Keratinocyte (primary cell): ENCODE measurements at regions not wholly inside any gene's neighbourhood (a gene's known extent, or its start where the extent isn't known, plus 50 kb on each side); places are given as distances from the start of the nearest gene placed in this dataset.

ENCODE experiments used
- DNase-seq: peaks from one replicate; pipeline ENCODE4 v3.0.0-alpha.2; 2011; ENCODE audit warnings: low read depth, missing footprints, low spot score
- FAIRE-seq: peaks from 2 replicates; lab custom pipeline; 2011; peaks lifted over from hg19 to GRCh38; lab: Jason Lieb, UNC
- H2AFZ ChIP-seq: 2 replicates; pipeline ENCODE4 v1.6.0; 2012; ENCODE audit warnings: low read length, control low read depth, inconsistent platforms; ENCODE audit not compliant: control insufficient read depth
- H3K27ac ChIP-seq: 2 replicates; pipeline ENCODE4 v1.5.1; 2011; ENCODE audit warnings: low read length; ENCODE audit not compliant: control insufficient read depth, insufficient read depth
- H3K27me3 ChIP-seq: 3 replicates; pipeline ENCODE4 v1.6.0; 2011; ENCODE audit warnings: low read length; ENCODE audit not compliant: control insufficient read depth, insufficient read depth; ENCODE audit errors: extremely low read depth
- H3K36me3 ChIP-seq, 2 experiments: 2 replicates in 1 of 2; 3 replicates in 1 of 2; pipeline ENCODE4 v1.5.1; 2011; ENCODE audit warnings: low read length in 2 of 2, mild to moderate bottlenecking in 1 of 2; ENCODE audit not compliant: control insufficient read depth in 2 of 2, insufficient read depth in 2 of 2; ENCODE audit errors: extremely low read depth in 1 of 2
- H3K4me1 ChIP-seq: 3 replicates; pipeline ENCODE4 v1.5.1; 2011; ENCODE audit warnings: low read length; ENCODE audit not compliant: control insufficient read depth, insufficient read depth; ENCODE audit errors: extremely low read depth
- H3K4me2 ChIP-seq: 3 replicates; pipeline ENCODE4 v1.6.0; 2011; ENCODE audit warnings: low read depth, low read length; ENCODE audit not compliant: control insufficient read depth, insufficient read depth; ENCODE audit errors: extremely low read depth
- H3K4me3 ChIP-seq, 3 experiments: fragments of 200-600 bp in 1 of 3; sonication (generic) in 1 of 3; 2 replicates in 2 of 3; 3 replicates in 1 of 3; pipeline ENCODE4 v1.5.1; 2011 to 2016; ENCODE audit warnings: low read length in 3 of 3, mild to moderate bottlenecking in 3 of 3, control low read depth in 2 of 3, inconsistent platforms in 1 of 3, low read depth in 1 of 3, mixed read lengths in 1 of 3, mixed run types in 1 of 3, moderate library complexity in 1 of 3; ENCODE audit not compliant: control insufficient read depth in 2 of 3, insufficient read depth in 2 of 3; ENCODE audit errors: extremely low read depth in 1 of 3
- H3K79me2 ChIP-seq: 2 replicates; pipeline ENCODE4 v1.6.0; 2012; ENCODE audit warnings: low read length; ENCODE audit not compliant: control insufficient read depth, insufficient read depth
- H3K9ac ChIP-seq: 3 replicates; pipeline ENCODE4 v1.6.0; 2011; ENCODE audit warnings: low read length; ENCODE audit not compliant: control insufficient read depth, insufficient read depth; ENCODE audit errors: extremely low read depth
- H3K9me1 ChIP-seq: 3 replicates; pipeline ENCODE4 v1.6.0; 2011; ENCODE audit warnings: low read length; ENCODE audit not compliant: control insufficient read depth, insufficient read depth; ENCODE audit errors: extremely low read depth
- H3K9me3 ChIP-seq: 2 replicates; pipeline ENCODE4 v1.5.1; 2012; ENCODE audit warnings: low read depth, low read length; ENCODE audit not compliant: control insufficient read depth
- H4K20me1 ChIP-seq: 3 replicates; pipeline ENCODE4 v1.6.0; 2011; ENCODE audit warnings: low read length; ENCODE audit not compliant: control insufficient read depth, insufficient read depth; ENCODE audit errors: extremely low read depth
- EZH2 ChIP-seq: IDR thresholded peaks from one replicate; pipeline ENCODE4 v1.6.1; 2012; ENCODE audit warnings: inconsistent platforms, mild to moderate bottlenecking, low read length, moderate library complexity
- dilution Hi-C: fragments of 300-500 bp; cut with MboI; formaldehyde crosslinking; loops from one replicate; pipeline ENCODE4 v1.7.0; 2020; ENCODE audit warnings: low sequenced_read_pairs; ENCODE audit not compliant: extremely low pct_ligation_motif_present
- TF ChIP-seq, protein P1 (sequence below), 3 experiments: IDR thresholded peaks in 1 of 3; conservative IDR thresholded peaks in 1 of 3; optimal IDR thresholded peaks in 1 of 3; 2 replicates in 2 of 3; 3 replicates in 1 of 3; pipeline versions ENCODE3 to v1.5.1; 2011; ENCODE audit warnings: low read length in 3 of 3, mild to moderate bottlenecking in 3 of 3, moderate library complexity in 2 of 3, control low read depth in 1 of 3, inconsistent platforms in 1 of 3; ENCODE audit not compliant: insufficient read depth in 2 of 3; ENCODE audit errors: extremely low read depth in 1 of 3

GRCh38 chr1:55287723-55288122 lies 72.6 kb upstream of the USP24 start:
- no peak overlapping the region for H2AFZ ChIP-seq
- no peak for FAIRE-seq
- H3K4me3 ChIP-seq = no peak overlapping the region
- TF ChIP-seq, protein P1, sequence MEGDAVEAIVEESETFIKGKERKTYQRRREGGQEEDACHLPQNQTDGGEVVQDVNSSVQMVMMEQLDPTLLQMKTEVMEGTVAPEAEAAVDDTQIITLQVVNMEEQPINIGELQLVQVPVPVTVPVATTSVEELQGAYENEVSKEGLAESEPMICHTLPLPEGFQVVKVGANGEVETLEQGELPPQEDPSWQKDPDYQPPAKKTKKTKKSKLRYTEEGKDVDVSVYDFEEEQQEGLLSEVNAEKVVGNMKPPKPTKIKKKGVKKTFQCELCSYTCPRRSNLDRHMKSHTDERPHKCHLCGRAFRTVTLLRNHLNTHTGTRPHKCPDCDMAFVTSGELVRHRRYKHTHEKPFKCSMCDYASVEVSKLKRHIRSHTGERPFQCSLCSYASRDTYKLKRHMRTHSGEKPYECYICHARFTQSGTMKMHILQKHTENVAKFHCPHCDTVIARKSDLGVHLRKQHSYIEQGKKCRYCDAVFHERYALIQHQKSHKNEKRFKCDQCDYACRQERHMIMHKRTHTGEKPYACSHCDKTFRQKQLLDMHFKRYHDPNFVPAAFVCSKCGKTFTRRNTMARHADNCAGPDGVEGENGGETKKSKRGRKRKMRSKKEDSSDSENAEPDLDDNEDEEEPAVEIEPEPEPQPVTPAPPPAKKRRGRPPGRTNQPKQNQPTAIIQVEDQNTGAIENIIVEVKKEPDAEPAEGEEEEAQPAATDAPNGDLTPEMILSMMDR (optimal IDR thresholded peaks at IDR 0.05 in 1 of 3, IDR thresholded peaks at IDR 0.05 in 1 of 3, conservative IDR thresholded peaks at IDR 0.05 in 1 of 3; ENCODE audit: extremely low read depth in 1 of 3, insufficient read depth in 2 of 3, low read length in 3 of 3) = no peak
- no peak for TF ChIP-seq EZH2
- H3K27me3 ChIP-seq = no peaks in the 10 kb centered on the region
- no peaks in the 10 kb centered on the region for H3K9me3 ChIP-seq
- H3K79me2 ChIP-seq = no peaks in the 10 kb centered on the region
- no peak overlapping the region for H3K4me2 ChIP-seq
- no peak for DNase-seq
- no peak overlapping the region for H3K27ac ChIP-seq
- H3K36me3 ChIP-seq = no peaks in the 10 kb centered on the region
- H3K9ac ChIP-seq = no peak overlapping the region
- no peaks in the 10 kb centered on the region for H3K9me1 ChIP-seq
- H3K4me1 ChIP-seq = peaks cover 3% of the 10 kb centered on the region
- dilution Hi-C loops = no loop called here
- no peaks in the 10 kb centered on the region for H4K20me1 ChIP-seq

- Histone ChIP-seq H3K79me2 (no peaks in the 10 kb centered on the region), H3K9me1 (no peaks in the 10 kb centered on the region), H3K4me2 (no peak overlapping the region), H3K36me3 (no peaks in the 10 kb centered on the region), H3K4me3 (no peak overlapping the region), H4K20me1 (no peaks in the 10 kb centered on the region), H3K9me3 (no peaks in the 10 kb centered on the region), H3K9ac (no peak overlapping the region), H2AFZ (no peak overlapping the region), H3K27ac (no peak overlapping the region), H3K4me1 (peaks cover 3% of the 10 kb centered on the region), H3K27me3 (no peaks in the 10 kb centered on the region)
- dilution Hi-C loops = no loop called here
- TF ChIP-seq, protein P1 (optimal IDR thresholded peaks at IDR 0.05 in 1 of 3, IDR thresholded peaks at IDR 0.05 in 1 of 3, conservative IDR thresholded peaks at IDR 0.05 in 1 of 3; ENCODE audit: extremely low read depth in 1 of 3, insufficient read depth in 2 of 3, low read length in 3 of 3) = no peak
- TF ChIP-seq EZH2 = no peak
- FAIRE-seq (no peak), DNase-seq (no peak)
Observed at GRCh38 chr1:55286856-55287602, 71.9 kb upstream of the USP24 start.
